Fibroblast of mammary gland (primary cell): ENCODE measurements at regions not wholly inside any gene's neighbourhood (a gene's known extent, or its start where the extent isn't known, plus 50 kb on each side); places are given as distances from the start of the nearest gene placed in this dataset.

Source experiments
- DNase-seq: peaks from one replicate; pipeline ENCODE4 v3.0.0-alpha.2; 2010; ENCODE audit warnings: low read depth
- H3K4me3 ChIP-seq: 2 replicates; pipeline ENCODE4 v1.5.1; 2011; ENCODE audit warnings: low read depth, mild to moderate bottlenecking, low read length, moderate library complexity; ENCODE audit not compliant: control insufficient read depth
- CTCF ChIP-seq: conservative IDR thresholded peaks from 2 replicates; pipeline ENCODE4 v1.5.1; 2011; ENCODE audit warnings: low read depth, low read length, inconsistent platforms; ENCODE audit not compliant: control insufficient read depth, insufficient read depth

- TF ChIP-seq CTCF, result no peak
- DNase-seq, result no peak
- no peak overlapping the region for H3K4me3 ChIP-seq
These were observed 68.5 kb upstream of the PLXNA2 start for GRCh38 chr1:208312706-208313105.

GRCh38 chr1:208314431-208314830 lies 70.2 kb upstream of the PLXNA2 start:
- no peak for TF ChIP-seq CTCF
- DNase-seq, result no peak
- H3K4me3 ChIP-seq, result no peak overlapping the region

- DNase-seq, result peak; percentile 7
- H3K4me3 ChIP-seq, result no peak overlapping the region
- no peak for TF ChIP-seq CTCF
These were observed 74.1 kb upstream of the PLXNA2 start for GRCh38 chr1:208318150-208318734.

GRCh38 chr1:208324005-208324404 lies 79.8 kb upstream of the PLXNA2 start:
- no peak overlapping the region for H3K4me3 ChIP-seq
- no peak for DNase-seq
- TF ChIP-seq CTCF, result no peak

- no peak for TF ChIP-seq CTCF
- no peak for DNase-seq
- H3K4me3 ChIP-seq, result no peak overlapping the region
These were observed 81.8 kb upstream of the PLXNA2 start for GRCh38 chr1:208326033-208326432.

GRCh38 chr1:208329300-208329699 lies 85.1 kb upstream of the PLXNA2 start:
- DNase-seq, result no peak
- no peak for TF ChIP-seq CTCF
- no peak overlapping the region for H3K4me3 ChIP-seq
